Loucy (cell line): ENCODE measurements at regions not wholly inside any gene's neighbourhood (a gene's known extent, or its start where the extent isn't known, plus 50 kb on each side); places are given as distances from the start of the nearest gene placed in this dataset.

Experiments used
- H2AFZ ChIP-seq: fragments of 200-600 bp; sonication (generic); 2 replicates; pipeline ENCODE4 v1.6.0; 2016; ENCODE audit warnings: antibody characterized with exemption, mild to moderate bottlenecking, low read length, moderate library complexity
- H3F3A ChIP-seq: fragments of 200-600 bp; 2 replicates; pipeline ENCODE4 v1.6.0; 2016; ENCODE audit warnings: antibody characterized with exemption, low read depth, mild to moderate bottlenecking
- H3K27me3 ChIP-seq: fragments of 200-600 bp; sonication (generic); 2 replicates; pipeline ENCODE4 v1.6.1; 2014; ENCODE audit warnings: low read length, mild to moderate bottlenecking; ENCODE audit not compliant: insufficient read depth, poor library complexity, severe bottlenecking
- H3K36me3 ChIP-seq: fragments of 200-600 bp; sonication (generic); 2 replicates; pipeline ENCODE4 v1.6.1; 2016; ENCODE audit warnings: low read length; ENCODE audit not compliant: insufficient read depth
- H3K4me1 ChIP-seq: fragments of 200-600 bp; sonication (generic); 2 replicates; pipeline ENCODE4 v1.5.1; 2014; ENCODE audit warnings: low read length, mild to moderate bottlenecking; ENCODE audit not compliant: insufficient read depth, poor library complexity, severe bottlenecking
- H3K4me2 ChIP-seq: fragments of 200-600 bp; sonication (generic); 2 replicates; pipeline ENCODE4 v1.6.0; 2014; ENCODE audit warnings: antibody characterized with exemption, low read length, low read depth, mild to moderate bottlenecking; ENCODE audit not compliant: poor library complexity, severe bottlenecking
- H3K4me3 ChIP-seq: fragments of 200-600 bp; sonication (generic); 2 replicates; pipeline ENCODE4 v1.5.1; 2014; ENCODE audit warnings: low read length, mild to moderate bottlenecking, mixed read lengths; ENCODE audit not compliant: poor library complexity, severe bottlenecking
- H3K79me2 ChIP-seq: fragments of 200-600 bp; sonication (generic); 2 replicates; pipeline ENCODE4 v1.6.1; 2014; ENCODE audit warnings: low read length; ENCODE audit not compliant: insufficient read depth
- H3K9ac ChIP-seq: fragments of 200-600 bp; sonication (generic); 2 replicates; pipeline ENCODE4 v1.6.0; 2014; ENCODE audit warnings: mild to moderate bottlenecking, low read depth, low read length, moderate library complexity; ENCODE audit not compliant: poor library complexity, severe bottlenecking
- H3K9me2 ChIP-seq: fragments of 200-600 bp; sonication (generic); replicated peaks from 2 replicates; pipeline ENCODE4 v1.6.1; 2016; ENCODE audit warnings: low read depth, low read length, mixed read lengths
- H3K9me3 ChIP-seq: fragments of 200-600 bp; sonication (generic); 2 replicates; pipeline ENCODE4 v1.6.1; 2014; ENCODE audit warnings: mild to moderate bottlenecking, antibody characterized with exemption, low read length, low read depth; ENCODE audit not compliant: insufficient read depth
- H4K20me1 ChIP-seq: fragments of 200-600 bp; sonication (generic); 2 replicates; pipeline ENCODE4 v1.6.0; 2014; ENCODE audit warnings: antibody characterized with exemption, low read length, mild to moderate bottlenecking; ENCODE audit not compliant: insufficient read depth, poor library complexity, severe bottlenecking
- EZH2phosphoT487 ChIP-seq: fragments of 200-600 bp; IDR thresholded peaks from 2 replicates; pipeline ENCODE4 v1.6.1; 2018; ENCODE audit warnings: antibody characterized with exemption, mild to moderate bottlenecking, moderate library complexity, borderline replicate concordance
- TF ChIP-seq, protein P1 (sequence below): fragments of 200-600 bp; sonication (generic); conservative IDR thresholded peaks from 2 replicates; pipeline ENCODE4 v1.5.1; 2014; ENCODE audit warnings: mild to moderate bottlenecking, antibody characterized with exemption, low read length

DNA sequence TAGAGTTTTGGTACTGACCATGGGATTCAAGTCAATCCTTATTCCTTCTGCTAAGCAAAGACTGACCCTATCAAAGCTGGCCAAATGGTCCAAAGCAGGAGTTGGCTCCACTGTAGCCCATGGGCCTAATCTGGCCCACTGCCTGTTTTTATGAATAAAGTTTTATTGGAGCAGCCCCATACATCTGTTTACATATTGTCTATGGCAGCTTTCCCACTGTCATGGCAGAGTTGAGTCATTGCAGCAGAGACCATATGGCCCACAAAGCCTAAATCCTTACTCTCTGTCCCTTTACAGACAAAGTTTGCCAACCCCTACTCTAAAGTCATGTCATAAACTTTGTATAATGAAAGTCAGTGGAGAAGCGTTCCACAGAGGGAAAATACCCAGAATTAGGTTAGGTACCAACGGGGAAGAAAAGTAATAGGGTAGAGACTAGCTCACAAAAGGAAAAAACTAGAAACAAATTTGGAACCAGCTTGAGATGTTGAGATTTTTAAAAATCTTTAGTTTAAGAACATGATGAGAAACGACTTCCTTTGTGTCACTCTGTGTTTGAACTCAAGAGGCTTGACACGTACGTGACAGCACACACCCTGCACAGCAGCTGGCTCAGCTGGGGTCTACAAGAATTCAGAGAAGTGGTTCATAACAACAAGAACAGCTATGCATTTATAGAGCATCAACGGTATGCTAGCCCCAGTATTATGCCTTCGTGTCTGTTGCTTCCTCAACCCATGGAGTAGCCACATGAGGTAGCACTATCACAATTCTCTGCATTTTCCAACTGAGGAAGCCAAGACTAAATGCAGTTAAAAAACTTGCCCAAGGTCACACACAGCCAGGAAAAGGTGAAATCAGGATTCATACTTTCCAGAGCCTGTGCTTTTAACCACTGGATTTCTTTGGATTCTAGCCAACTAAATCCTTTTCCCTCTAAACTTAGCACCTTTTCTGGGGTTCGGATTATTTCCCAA is 198.9 kb upstream of the WWC1 start:
- H3K4me2 ChIP-seq, result no peak overlapping the region
- H3K79me2 ChIP-seq, result no peaks in the 10 kb centered on the region
- no peaks in the 10 kb centered on the region for H3K27me3 ChIP-seq
- H3K9me2 ChIP-seq, result no peaks in the 10 kb centered on the region
- H3K4me1 ChIP-seq, result no peaks in the 10 kb centered on the region
- H4K20me1 ChIP-seq, result no peaks in the 10 kb centered on the region
- H3K9me3 ChIP-seq, result no peaks in the 10 kb centered on the region
- no peaks in the 10 kb centered on the region for H3K36me3 ChIP-seq
- no peak overlapping the region for H3K4me3 ChIP-seq
- H2AFZ ChIP-seq, result no peak overlapping the region
- no peak overlapping the region for H3K9ac ChIP-seq
- no peaks in the 10 kb centered on the region for H3F3A ChIP-seq
- TF ChIP-seq, protein P1, sequence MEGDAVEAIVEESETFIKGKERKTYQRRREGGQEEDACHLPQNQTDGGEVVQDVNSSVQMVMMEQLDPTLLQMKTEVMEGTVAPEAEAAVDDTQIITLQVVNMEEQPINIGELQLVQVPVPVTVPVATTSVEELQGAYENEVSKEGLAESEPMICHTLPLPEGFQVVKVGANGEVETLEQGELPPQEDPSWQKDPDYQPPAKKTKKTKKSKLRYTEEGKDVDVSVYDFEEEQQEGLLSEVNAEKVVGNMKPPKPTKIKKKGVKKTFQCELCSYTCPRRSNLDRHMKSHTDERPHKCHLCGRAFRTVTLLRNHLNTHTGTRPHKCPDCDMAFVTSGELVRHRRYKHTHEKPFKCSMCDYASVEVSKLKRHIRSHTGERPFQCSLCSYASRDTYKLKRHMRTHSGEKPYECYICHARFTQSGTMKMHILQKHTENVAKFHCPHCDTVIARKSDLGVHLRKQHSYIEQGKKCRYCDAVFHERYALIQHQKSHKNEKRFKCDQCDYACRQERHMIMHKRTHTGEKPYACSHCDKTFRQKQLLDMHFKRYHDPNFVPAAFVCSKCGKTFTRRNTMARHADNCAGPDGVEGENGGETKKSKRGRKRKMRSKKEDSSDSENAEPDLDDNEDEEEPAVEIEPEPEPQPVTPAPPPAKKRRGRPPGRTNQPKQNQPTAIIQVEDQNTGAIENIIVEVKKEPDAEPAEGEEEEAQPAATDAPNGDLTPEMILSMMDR, result no peak
- no peak for TF ChIP-seq EZH2phosphoT487

DNA sequence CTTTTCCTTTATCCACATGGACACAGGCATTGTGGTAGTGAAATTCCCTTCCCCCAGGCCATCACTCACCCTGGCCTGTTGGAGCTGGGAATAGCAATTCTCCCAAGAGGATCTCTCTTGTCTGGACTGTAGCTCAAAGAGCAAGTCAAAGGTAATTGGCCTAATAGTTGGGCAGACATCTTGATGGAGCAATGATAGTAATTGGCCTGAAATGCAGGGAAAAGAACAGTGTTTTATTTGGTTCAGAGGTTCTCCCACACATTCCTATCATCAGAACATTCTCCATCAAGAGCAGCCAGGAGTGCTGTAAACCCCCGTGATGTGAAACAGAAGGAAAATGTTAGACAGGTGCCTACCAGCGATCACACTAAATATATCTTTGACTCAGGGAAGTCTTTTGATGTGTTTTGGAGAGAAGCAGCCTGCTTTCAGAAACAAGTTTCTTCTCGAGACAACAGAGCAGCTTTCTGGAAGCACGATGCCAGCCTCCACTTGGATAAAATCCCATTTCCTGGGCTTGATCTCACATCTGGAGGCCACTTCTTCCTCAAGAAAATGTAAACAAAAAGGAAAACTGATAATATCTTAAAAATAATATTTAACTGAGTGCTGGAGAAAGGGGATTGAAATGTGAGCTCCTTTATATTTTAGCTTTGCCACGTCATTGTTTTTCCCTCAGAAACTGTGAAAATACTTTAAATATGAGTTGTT is 198.1 kb upstream of the WWC1 start:
- Histone ChIP-seq H3F3A (no peaks in the 10 kb centered on the region), H4K20me1 (no peaks in the 10 kb centered on the region), H3K9ac (no peak overlapping the region), H3K4me2 (no peak overlapping the region), H3K9me3 (no peaks in the 10 kb centered on the region), H2AFZ (no peak overlapping the region), H3K4me1 (no peaks in the 10 kb centered on the region), H3K36me3 (no peaks in the 10 kb centered on the region), H3K4me3 (no peak overlapping the region), H3K79me2 (no peaks in the 10 kb centered on the region), H3K27me3 (no peaks in the 10 kb centered on the region), H3K9me2 (no peaks in the 10 kb centered on the region)
- TF ChIP-seq, protein P1, result no peak
- no peak for TF ChIP-seq EZH2phosphoT487

DNA sequence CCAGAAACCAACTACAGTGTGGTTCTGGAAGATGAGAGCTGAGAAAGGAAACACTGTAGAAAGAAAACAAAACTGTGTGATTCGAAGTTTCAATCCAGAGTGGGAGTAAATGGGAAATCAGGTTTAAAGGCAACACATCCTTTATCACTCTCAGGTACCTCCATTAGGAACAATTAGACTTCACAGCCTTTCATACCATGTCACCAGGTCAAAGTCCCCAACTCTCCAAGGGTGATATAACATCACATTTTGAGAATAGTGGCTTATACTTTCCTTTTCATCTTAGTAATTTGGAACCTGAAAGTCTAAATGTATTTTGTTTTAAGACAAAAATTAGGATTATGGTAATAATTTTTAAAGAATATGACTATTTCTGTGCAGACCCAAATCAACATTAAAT is 194.9 kb upstream of the WWC1 start:
- no peak overlapping the region for H3K4me2 ChIP-seq
- no peaks in the 10 kb centered on the region for H3K9me3 ChIP-seq
- H3K27me3 ChIP-seq, result no peaks in the 10 kb centered on the region
- no peaks in the 10 kb centered on the region for H3F3A ChIP-seq
- TF ChIP-seq, protein P1, result no peak
- no peak for TF ChIP-seq EZH2phosphoT487
- no peak overlapping the region for H3K4me3 ChIP-seq
- no peaks in the 10 kb centered on the region for H3K79me2 ChIP-seq
- H2AFZ ChIP-seq, result no peak overlapping the region
- no peaks in the 10 kb centered on the region for H3K4me1 ChIP-seq
- no peak overlapping the region for H3K9ac ChIP-seq
- H3K36me3 ChIP-seq, result no peaks in the 10 kb centered on the region
- no peaks in the 10 kb centered on the region for H4K20me1 ChIP-seq
- H3K9me2 ChIP-seq, result no peaks in the 10 kb centered on the region
